GM18858 (cell line): ENCODE measurements at regions not wholly inside any gene's neighbourhood (a gene's known extent, or its start where the extent isn't known, plus 50 kb on each side); places are given as distances from the start of the nearest gene placed in this dataset.

Experiments used
- ATAC-seq: cut with Tn5 transposase; IDR thresholded peaks from one replicate; pipeline ENCODE4 v1.9.1; 2021; ENCODE audit not compliant: unreplicated experiment

DNA sequence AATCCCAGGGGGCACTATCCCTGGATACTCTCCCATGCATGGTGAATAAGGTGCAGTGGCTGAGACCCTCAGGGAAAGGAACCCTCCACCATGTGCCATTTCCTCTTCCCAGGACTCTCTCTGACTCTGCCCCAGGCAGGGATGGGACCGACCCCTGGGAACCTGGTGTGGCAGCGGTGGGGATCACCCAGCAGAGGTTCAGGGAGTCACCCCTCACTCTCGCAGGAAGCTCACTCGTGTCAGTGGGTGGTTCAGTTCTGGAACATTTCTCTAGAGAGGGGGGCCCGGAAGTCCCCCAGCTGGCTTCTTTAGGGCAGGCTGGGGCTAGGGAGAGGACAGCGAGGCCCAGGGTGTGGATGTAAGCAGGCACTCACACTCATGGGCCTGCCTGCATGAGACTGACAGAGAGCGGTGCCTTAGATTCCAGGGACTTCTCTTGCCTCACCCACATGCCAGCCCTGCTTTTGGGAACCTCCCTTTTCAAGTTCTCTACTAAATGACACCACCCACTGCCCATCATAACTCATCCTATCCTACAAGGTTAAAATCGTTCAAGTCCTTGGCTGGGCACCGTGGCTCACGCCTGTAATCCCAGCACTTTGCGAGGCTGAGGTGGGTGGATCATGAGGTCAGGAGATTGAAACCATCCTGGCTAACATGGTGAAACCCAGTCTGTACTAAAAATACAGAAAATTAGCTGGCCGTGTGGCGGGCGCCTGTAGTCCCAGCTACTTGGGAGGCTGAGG, 109.7 kb upstream of the SDK2 start:
- ATAC-seq, result no peak

GRCh38 chr17:73754886-73755400, 110.7 kb upstream of the SDK2 start:
- no peak for ATAC-seq

- no peak for ATAC-seq
Measured at GRCh38 chr17:73757420-73757819, 113.2 kb upstream of the SDK2 start.

DNA sequence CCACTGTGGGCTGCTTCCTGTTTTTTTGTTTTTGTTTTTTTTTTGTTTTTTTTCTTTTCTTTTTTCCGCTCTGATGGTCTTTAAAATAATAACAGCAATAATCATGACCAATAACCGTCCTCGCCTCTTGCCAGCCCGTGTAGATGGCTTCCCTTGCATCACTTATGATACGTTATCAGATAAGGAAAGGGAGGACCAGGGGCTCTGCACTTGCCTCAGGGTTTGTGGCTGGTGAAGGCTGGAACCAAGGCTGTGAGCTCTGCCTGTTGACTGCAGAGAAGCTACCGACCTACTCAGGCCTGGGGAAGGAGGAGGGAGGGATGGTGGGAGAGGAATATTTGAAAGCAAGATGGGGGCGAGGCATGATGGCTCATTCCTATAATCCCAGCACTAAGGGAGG, 114.0 kb upstream of the SDK2 start:
- ATAC-seq, result no peak

- ATAC-seq, result no peak
Measured at GRCh38 chr17:73759324-73759723, 115.1 kb upstream of the SDK2 start.

GRCh38 chr17:73759734-73760438, 115.6 kb upstream of the SDK2 start:
- ATAC-seq, result no peak

DNA sequence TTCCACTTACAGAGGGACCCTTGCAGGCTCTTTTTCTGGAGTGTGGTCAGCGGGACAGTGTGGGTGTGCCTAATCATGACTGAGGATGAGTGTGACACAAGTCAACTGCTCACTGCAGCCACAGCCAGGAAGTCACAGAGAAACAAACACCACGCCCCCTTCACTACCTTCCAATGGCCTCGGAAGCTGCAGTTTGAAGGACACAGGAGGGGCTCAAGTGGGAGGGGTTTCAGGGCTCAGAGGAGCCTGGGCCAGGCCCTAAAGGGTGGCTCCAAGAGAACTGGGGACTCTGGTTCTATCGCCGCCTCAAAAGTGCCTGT, 116.2 kb upstream of the SDK2 start:
- ATAC-seq, result no peak

GRCh38 chr17:73765824-73766563, 121.7 kb upstream of the SDK2 start:
- no peak for ATAC-seq

GRCh38 chr17:73767696-73768095, 123.5 kb upstream of the SDK2 start:
- ATAC-seq, result no peak

GRCh38 chr17:73768691-73769090, 124.4 kb upstream of the SDK2 start:
- no peak for ATAC-seq

DNA sequence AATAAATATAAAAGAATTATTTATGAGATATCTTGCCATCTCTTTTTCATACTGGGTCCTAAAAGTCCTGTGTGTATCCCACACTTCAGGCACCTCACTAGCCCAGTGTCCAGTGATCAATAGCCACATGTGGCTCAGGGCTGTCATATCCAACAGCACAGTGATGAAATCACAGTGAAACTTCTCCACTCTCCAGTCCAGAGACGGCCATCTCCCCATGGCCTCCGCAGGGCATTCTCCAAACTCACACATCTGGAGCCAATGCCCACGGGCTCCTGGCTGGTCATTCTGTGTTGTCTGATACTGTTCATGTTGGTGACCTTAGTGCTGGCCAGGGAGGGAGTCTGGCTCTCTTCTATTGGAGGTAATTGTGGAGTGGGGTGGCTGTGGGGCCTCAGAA, 125.2 kb upstream of the SDK2 start:
- no peak for ATAC-seq

DNA sequence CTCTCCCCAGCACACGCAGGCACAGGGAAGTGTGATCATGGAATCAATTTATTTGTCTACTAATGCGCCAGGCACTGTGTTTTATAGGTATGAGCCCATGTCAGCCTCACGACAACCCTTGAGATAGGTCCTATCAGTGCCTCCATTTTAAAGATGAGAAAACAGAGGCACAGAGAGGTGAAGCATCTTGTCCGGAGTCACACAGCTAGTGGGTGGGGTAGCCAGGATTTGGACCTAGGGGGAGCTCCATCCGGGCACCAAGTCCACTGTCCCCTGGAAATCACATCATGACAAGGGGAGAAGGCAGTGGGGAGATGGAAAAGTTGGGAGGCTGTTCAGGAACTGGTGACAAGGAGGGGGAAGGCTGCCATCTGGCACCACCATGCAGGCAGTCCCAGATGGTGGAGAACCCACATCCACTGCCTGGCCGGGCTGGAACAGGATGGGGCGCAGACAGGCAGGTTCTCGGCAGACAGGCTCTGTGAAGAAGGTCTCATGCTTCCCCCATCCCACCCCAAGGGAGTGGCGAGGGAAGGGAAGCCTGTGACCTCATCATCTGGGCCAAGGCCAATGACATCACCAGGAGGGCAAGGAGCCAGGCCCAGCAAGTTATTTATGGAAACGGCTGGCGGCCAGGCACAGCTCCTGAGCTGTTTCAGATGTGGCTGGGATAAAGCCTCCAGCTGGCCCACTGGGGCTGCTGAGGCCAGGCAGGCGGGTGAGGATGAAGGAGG, 126.0 kb upstream of the SDK2 start:
- ATAC-seq, result no peak

DNA sequence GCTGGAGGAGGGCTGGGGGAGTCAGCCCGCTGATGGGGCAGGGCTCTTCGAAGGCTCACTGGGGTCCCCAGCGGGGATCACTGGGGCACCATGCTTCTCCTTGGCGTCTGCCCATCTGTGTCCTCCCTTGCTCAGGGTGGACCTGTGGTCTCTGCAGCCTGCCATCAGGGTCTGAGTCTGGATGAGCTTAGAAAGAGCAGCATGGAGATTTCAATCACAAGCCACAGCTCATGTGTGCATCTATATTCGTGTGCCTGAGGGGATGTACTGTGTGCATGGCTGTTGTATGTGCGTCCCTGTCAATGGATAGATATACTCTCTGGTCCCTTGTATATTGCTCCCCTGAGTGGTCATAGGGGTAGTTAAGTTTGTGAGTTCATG, 126.6 kb upstream of the SDK2 start:
- ATAC-seq, result no peak

DNA sequence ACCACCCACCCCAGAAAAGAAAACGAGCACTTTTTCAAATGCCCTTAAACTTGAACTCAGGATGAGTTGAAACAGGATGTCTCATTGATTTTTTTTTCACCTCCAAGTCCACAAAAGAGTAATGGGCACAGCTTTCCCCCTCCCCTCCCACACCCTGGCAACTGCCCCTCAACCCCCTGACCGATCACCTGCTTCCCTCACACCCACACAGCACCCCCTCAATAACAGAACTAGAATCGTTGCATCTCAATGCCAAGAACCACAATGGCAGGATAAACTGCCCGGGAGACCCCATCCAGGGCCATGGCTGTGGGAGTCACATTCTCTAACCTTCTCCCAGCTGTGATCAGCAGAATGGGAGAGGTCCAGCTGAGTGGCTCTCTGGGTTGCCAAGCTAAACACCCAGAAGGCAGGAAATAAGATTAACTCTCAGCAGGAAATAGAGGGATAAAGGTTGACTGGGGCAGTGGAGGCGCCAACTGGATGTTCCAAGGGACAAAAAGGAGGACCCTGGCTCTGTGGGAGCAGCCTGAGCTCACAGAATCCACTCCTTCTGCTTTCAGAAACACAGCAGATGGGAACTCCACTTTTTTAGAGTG, 128.0 kb upstream of the SDK2 start:
- ATAC-seq, result no peak

DNA sequence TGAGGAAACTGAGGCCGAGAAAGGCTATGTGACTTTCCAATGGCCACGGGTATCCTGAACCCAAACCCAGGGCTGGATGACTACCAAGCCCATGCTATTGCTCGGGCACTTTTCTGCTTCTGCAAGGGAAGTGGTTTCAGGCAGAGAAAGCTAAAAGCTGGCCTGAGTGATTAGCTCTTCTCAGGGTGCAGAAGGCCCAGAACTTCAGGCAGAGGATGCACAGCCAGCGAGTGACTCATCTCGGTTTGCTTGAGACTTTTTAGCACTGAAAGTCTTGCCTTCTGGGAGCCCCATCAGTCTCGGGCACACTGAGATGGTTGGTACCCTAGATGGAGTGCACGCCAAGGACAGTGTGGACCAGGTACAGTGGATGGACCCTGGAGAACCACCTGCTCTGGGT, 129.5 kb upstream of the SDK2 start:
- ATAC-seq, result no peak

DNA sequence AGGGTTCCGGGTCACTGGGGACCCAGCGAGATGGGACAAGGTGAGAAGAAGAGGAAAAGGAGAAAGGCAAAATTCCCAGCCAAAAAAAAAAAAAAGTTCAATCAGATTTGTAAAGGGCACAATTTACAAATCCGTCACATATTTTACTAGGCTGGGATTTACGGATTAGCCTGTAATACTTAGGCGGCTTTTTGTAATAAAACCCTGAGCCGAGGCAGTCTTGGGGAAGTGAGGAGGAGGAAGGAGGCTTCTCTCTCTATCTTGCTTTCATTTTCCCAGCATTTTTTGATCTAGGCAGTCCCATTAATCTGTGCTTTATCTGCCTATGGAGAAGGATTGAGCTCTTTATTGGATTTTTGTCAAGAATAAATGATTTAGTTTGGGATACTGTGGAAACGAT, 130.6 kb upstream of the SDK2 start:
- no peak for ATAC-seq

GRCh38 chr17:73776351-73777130, 132.3 kb upstream of the SDK2 start:
- ATAC-seq, result no peak

- no peak for ATAC-seq
Measured at GRCh38 chr17:73777131-73777449, 132.8 kb upstream of the SDK2 start.

DNA sequence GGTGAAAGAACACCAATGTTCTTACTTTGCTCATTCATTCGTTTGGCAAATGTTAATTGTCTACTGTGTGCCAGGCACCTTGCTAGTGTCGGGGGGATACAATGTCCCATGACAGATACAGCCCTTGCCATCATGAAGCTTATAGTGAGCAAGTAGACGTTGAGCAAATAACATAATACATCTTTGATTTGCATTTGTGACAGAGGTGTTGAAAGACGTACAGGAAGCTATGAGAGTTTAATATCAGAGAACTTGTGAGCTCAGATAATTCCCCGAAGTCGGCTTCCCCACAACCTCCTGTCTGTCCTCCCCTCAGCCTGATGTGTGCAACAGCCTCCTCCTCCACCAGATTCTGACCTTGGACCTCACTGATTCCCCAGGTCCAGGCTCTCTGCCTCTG, 138.0 kb upstream of the SDK2 start:
- ATAC-seq, result no peak

GRCh38 chr17:73782641-73783381, 138.6 kb upstream of the SDK2 start:
- ATAC-seq, result no peak
